GM12874 (cell line): ENCODE measurements at regions not wholly inside any gene's neighbourhood (a gene's known extent, or its start where the extent isn't known, plus 50 kb on each side); places are given as distances from the start of the nearest gene placed in this dataset.

Source experiments
- TF ChIP-seq, protein P1 (sequence below): IDR thresholded peaks from 2 replicates; pipeline ENCODE4 v1.5.1; 2011; ENCODE audit warnings: low read depth, mild to moderate bottlenecking, control low read depth, low read length, moderate library complexity; ENCODE audit not compliant: insufficient read depth

DNA sequence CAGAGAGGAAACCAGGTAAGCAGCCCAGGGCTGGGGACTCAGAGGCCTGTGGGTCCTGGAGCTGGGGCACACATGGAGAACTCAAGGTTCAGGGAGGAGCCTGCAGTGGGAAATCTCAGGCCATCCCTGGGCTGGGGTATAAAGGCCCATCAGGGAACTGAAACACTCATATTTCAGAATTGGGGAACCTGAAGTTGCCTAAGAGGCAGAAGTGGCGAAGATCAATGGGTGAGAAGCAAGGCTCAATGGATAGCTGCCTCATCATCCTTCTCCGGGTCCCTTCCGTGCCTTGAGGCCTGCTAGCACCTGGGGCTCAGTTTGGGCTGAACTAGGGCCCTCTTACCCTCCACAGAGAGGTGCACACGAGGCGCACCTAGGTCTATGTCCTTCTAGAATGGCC lies 747.5 kb upstream of the AMELY start:
- TF ChIP-seq, protein P1, sequence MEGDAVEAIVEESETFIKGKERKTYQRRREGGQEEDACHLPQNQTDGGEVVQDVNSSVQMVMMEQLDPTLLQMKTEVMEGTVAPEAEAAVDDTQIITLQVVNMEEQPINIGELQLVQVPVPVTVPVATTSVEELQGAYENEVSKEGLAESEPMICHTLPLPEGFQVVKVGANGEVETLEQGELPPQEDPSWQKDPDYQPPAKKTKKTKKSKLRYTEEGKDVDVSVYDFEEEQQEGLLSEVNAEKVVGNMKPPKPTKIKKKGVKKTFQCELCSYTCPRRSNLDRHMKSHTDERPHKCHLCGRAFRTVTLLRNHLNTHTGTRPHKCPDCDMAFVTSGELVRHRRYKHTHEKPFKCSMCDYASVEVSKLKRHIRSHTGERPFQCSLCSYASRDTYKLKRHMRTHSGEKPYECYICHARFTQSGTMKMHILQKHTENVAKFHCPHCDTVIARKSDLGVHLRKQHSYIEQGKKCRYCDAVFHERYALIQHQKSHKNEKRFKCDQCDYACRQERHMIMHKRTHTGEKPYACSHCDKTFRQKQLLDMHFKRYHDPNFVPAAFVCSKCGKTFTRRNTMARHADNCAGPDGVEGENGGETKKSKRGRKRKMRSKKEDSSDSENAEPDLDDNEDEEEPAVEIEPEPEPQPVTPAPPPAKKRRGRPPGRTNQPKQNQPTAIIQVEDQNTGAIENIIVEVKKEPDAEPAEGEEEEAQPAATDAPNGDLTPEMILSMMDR: no peak

DNA sequence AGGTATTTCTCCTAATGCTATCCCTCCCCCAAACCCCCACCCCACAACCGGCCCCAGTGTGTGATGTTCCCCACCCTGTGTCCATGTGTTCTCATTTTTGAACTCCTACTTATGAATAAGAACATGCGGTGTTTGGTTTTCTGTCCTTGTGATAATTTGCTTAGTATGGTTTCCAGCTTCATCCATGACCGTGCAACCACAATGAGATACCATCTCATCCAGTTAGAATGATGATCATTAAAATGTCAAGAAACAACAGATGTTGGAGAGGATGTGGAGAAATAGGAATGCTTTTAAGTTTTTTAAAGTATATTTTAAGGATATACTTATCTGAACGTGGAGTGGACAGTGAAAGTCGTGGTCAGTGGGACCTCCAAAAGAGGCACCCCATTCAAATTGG lies 745.0 kb upstream of the AMELY start:
- TF ChIP-seq, protein P1: no peak

DNA sequence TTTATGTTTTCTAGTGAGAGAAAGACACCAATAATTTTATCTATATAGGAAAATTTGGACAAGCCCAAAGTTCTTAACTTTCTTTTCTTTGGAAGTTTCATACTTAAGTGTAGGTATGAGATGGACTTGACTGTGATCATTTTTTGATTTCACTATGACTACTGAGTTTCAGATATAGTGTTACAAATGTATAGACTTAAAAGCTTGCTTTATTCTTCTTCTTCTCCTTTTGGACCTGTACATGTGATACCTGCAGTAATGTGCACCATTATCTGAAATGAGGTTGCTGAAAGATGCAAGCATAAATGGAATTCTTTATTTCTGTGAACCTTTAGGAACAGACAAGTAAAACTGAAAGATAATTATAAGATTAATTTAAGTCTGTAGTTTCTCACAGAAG lies 743.4 kb upstream of the AMELY start:
- TF ChIP-seq, protein P1: no peak
